Neuronal stem cell (in vitro differentiated cells): ENCODE measurements at regions not wholly inside any gene's neighbourhood (a gene's known extent, or its start where the extent isn't known, plus 50 kb on each side); places are given as distances from the start of the nearest gene placed in this dataset.

Experiments
- DNase-seq: peaks from one replicate; pipeline ENCODE4 v3.0.0-alpha.2; 2013; ENCODE audit warnings: low spot score
- H2AFZ ChIP-seq: one replicate; pipeline ENCODE4 v1.6.1; 2013; ENCODE audit warnings: mild to moderate bottlenecking, low read length, inconsistent platforms
- H2AK5ac ChIP-seq: 2 replicates; pipeline ENCODE4 v1.6.1; 2013; ENCODE audit warnings: low read depth, mild to moderate bottlenecking, inconsistent platforms, low read length, moderate library complexity, mixed read lengths
- H2BK120ac ChIP-seq: 2 replicates; pipeline ENCODE4 v1.6.1; 2013; ENCODE audit warnings: low read depth, mild to moderate bottlenecking, inconsistent platforms, low read length, moderate library complexity, mixed read lengths
- H2BK12ac ChIP-seq: one replicate; pipeline ENCODE4 v1.6.1; 2013; ENCODE audit warnings: low read length, inconsistent platforms
- H2BK15ac ChIP-seq: 2 replicates; pipeline ENCODE4 v1.6.1; 2013; ENCODE audit warnings: mild to moderate bottlenecking, low read length, inconsistent platforms, mixed read lengths
- H2BK5ac ChIP-seq: one replicate; pipeline ENCODE4 v1.6.1; 2013; ENCODE audit warnings: inconsistent platforms, mild to moderate bottlenecking, low read length, moderate library complexity
- H3K14ac ChIP-seq: one replicate; pipeline ENCODE4 v1.6.1; 2013; ENCODE audit warnings: low read length, inconsistent platforms
- H3K18ac ChIP-seq: 2 replicates; pipeline ENCODE4 v1.6.1; 2013; ENCODE audit warnings: low read length, inconsistent platforms
- H3K23ac ChIP-seq: 2 replicates; pipeline ENCODE4 v1.6.1; 2013; ENCODE audit warnings: low read depth, mild to moderate bottlenecking, mixed read lengths, low read length, inconsistent platforms; ENCODE audit not compliant: poor library complexity
- H3K27ac ChIP-seq: replicated peaks from 3 replicates; pipeline ENCODE4 v1.5.1; 2013; ENCODE audit warnings: low read length, inconsistent platforms
- H3K27me3 ChIP-seq, 3 experiments: 2 replicates each; pipeline ENCODE4 v1.6.1; 2013; ENCODE audit warnings: low read length in 3 of 3, mild to moderate bottlenecking in 2 of 3, inconsistent platforms in 1 of 3, low read depth in 1 of 3, mixed read lengths in 1 of 3, moderate library complexity in 1 of 3; ENCODE audit not compliant: control insufficient read depth in 3 of 3, insufficient read depth in 3 of 3
- H3K36me3 ChIP-seq, 2 donors: replicated peaks in 1 of 2; 2 replicates each; pipeline ENCODE4 v1.6.1; 2013; ENCODE audit warnings: low read length in 2 of 2; ENCODE audit not compliant: control insufficient read depth in 2 of 2, insufficient read depth in 2 of 2
- H3K4ac ChIP-seq: 2 replicates; pipeline ENCODE4 v1.6.1; 2013; ENCODE audit warnings: inconsistent platforms, mild to moderate bottlenecking, low read length, moderate library complexity
- H3K4me1 ChIP-seq, 2 donors: 1 replicate in 1 of 2; 2 replicates in 1 of 2; pipeline ENCODE4 v1.6.1; 2013; ENCODE audit warnings: low read length in 2 of 2, low read depth in 1 of 2; ENCODE audit not compliant: control insufficient read depth in 2 of 2, insufficient read depth in 1 of 2
- H3K4me2 ChIP-seq: one replicate; pipeline ENCODE4 v1.6.1; 2013; ENCODE audit warnings: mild to moderate bottlenecking, low read length, inconsistent platforms; ENCODE audit not compliant: insufficient read depth, poor library complexity, severe bottlenecking
- H3K4me3 ChIP-seq, 2 donors: 2 replicates each; pipeline ENCODE4 v1.5.1; 2013; ENCODE audit warnings: low read length in 2 of 2, mild to moderate bottlenecking in 2 of 2, inconsistent platforms in 1 of 2, moderate library complexity in 1 of 2
- H3K79me1 ChIP-seq: one replicate; pipeline ENCODE4 v1.6.1; 2013; ENCODE audit warnings: low read depth, mild to moderate bottlenecking, inconsistent platforms, low read length, moderate library complexity
- H3K9ac ChIP-seq: one replicate; pipeline ENCODE4 v1.6.1; 2013; ENCODE audit warnings: mild to moderate bottlenecking, low read depth, low read length, inconsistent platforms; ENCODE audit not compliant: poor library complexity
- H3K9me3 ChIP-seq, 2 donors: replicated peaks in 1 of 2; 2 replicates each; pipeline versions ENCODE3 to v1.6.1; 2013; ENCODE audit warnings: low read length in 2 of 2, mild to moderate bottlenecking in 2 of 2, inconsistent platforms in 1 of 2, low read depth in 1 of 2, mixed read lengths in 1 of 2, moderate library complexity in 1 of 2; ENCODE audit not compliant: control insufficient read depth in 2 of 2, insufficient read depth in 1 of 2
- H4K8ac ChIP-seq: one replicate; pipeline ENCODE4 v1.6.1; 2013; ENCODE audit warnings: low read depth, mild to moderate bottlenecking, inconsistent platforms, low read length, moderate library complexity
- H4K91ac ChIP-seq: one replicate; pipeline ENCODE4 v1.6.1; 2013; ENCODE audit warnings: low read length, low read depth, mild to moderate bottlenecking, inconsistent platforms; ENCODE audit not compliant: poor library complexity
- WGBS, 2 donors: extraction: QIAGEN DNeasy Blood & Tissue Kit; methylation state at CpG; one replicate each; pipeline ENCODE4 v1.1.7; 2013; ENCODE audit warnings: missing lambda C conversion rate in 2 of 2, mixed read lengths in 1 of 2; ENCODE audit not compliant: insufficient read length in 2 of 2, insufficient replicate concordance in 1 of 2; ENCODE audit errors: extremely low coverage in 2 of 2; 5-methylcytosine and 5-hydroxymethylcytosine counted together

- Histone ChIP-seq H2BK5ac (no peak overlapping the region), H3K27me3 (no peaks in the 10 kb centered on the region), H3K9ac (no peak overlapping the region), H3K36me3 (no peaks in the 10 kb centered on the region), H4K91ac (no peak overlapping the region), H3K4me2 (no peak overlapping the region), H3K9me3 (no peaks in the 10 kb centered on the region), H2BK12ac (no peak overlapping the region), H3K79me1 (no peaks in the 10 kb centered on the region), H2BK15ac (no peak overlapping the region), H3K4me1 (peaks cover 0 to 5% of the 10 kb centered on the region in 2 donors), H3K4me3 (no peak overlapping the region), H2AFZ (no peak overlapping the region), H2BK120ac (no peak overlapping the region), H3K14ac (no peak overlapping the region), H3K18ac (no peak overlapping the region), H3K23ac (no peak overlapping the region), H4K8ac (no peak overlapping the region), H3K27ac (no peak overlapping the region), H3K4ac (no peak overlapping the region), H2AK5ac (no peak overlapping the region)
- no peak for DNase-seq
- WGBS, 2 donors: no CpG with 5 or more reads among the region's 3 CpGs
Observed at GRCh38 chr9:84490206-84490841, 149.8 kb upstream of the SLC28A3 start.

GRCh38 chr9:84490842-84491325 lies 150.3 kb upstream of the SLC28A3 start:
- H2BK120ac ChIP-seq: no peak overlapping the region
- H3K4me2 ChIP-seq: no peak overlapping the region
- H3K79me1 ChIP-seq: no peaks in the 10 kb centered on the region
- H4K8ac ChIP-seq: no peak overlapping the region
- H3K4me3 ChIP-seq: no peak overlapping the region
- H3K9ac ChIP-seq: no peak overlapping the region
- DNase-seq: no peak
- H2BK5ac ChIP-seq: no peak overlapping the region
- H4K91ac ChIP-seq: no peak overlapping the region
- H2AFZ ChIP-seq: no peak overlapping the region
- H2AK5ac ChIP-seq: no peak overlapping the region
- WGBS, 2 donors: no CpG with 5 or more reads among the region's 1 CpG
- H2BK12ac ChIP-seq: no peak overlapping the region
- H3K23ac ChIP-seq: no peak overlapping the region
- H3K27ac ChIP-seq: no peak overlapping the region
- peaks cover 0 to 5% of the 10 kb centered on the region in 2 donors for H3K4me1 ChIP-seq
- no peaks in the 10 kb centered on the region for H3K9me3 ChIP-seq
- H3K36me3 ChIP-seq: no peaks in the 10 kb centered on the region
- no peak overlapping the region for H2BK15ac ChIP-seq
- no peak overlapping the region for H3K4ac ChIP-seq
- H3K27me3 ChIP-seq: no peaks in the 10 kb centered on the region
- H3K14ac ChIP-seq: no peak overlapping the region
- no peak overlapping the region for H3K18ac ChIP-seq

- Histone ChIP-seq H2AFZ (no peak overlapping the region), H4K91ac (no peak overlapping the region), H3K79me1 (no peaks in the 10 kb centered on the region), H2BK120ac (no peak overlapping the region), H3K4me1 (peaks cover 0 to 5% of the 10 kb centered on the region in 2 donors), H3K4me3 (no peak overlapping the region), H3K36me3 (no peaks in the 10 kb centered on the region), H3K4ac (no peak overlapping the region), H3K27ac (no peak overlapping the region), H2BK15ac (no peak overlapping the region), H3K9ac (no peak overlapping the region), H4K8ac (no peak overlapping the region), H3K18ac (no peak overlapping the region), H3K27me3 (no peaks in the 10 kb centered on the region), H2AK5ac (no peak overlapping the region), H3K14ac (no peak overlapping the region), H3K9me3 (no peaks in the 10 kb centered on the region), H2BK12ac (no peak overlapping the region), H3K4me2 (no peak overlapping the region), H3K23ac (no peak overlapping the region), H2BK5ac (no peak overlapping the region)
- no peak for DNase-seq
- no CpG with 5 or more reads among the region's 3 CpGs for WGBS, 2 donors
Observed at GRCh38 chr9:84492366-84493159, 152.0 kb upstream of the SLC28A3 start.

GRCh38 chr9:84493284-84493947 lies 152.9 kb upstream of the SLC28A3 start:
- Histone ChIP-seq H3K14ac (no peak overlapping the region), H3K9ac (peak overlapping the region; percentile 80), H2AFZ (no peak overlapping the region), H3K4me2 (no peak overlapping the region), H4K91ac (no peak overlapping the region), H2AK5ac (peak overlapping the region; percentile 18), H4K8ac (no peak overlapping the region), H2BK15ac (no peak overlapping the region), H3K4me3 (no peak overlapping the region), H3K27ac (no peak overlapping the region), H3K36me3 (no peaks in the 10 kb centered on the region), H3K4ac (no peak overlapping the region), H3K27me3 (no peaks in the 10 kb centered on the region), H2BK120ac (no peak overlapping the region), H3K79me1 (no peaks in the 10 kb centered on the region), H3K4me1 (peaks cover 0 to 5% of the 10 kb centered on the region in 2 donors), H3K18ac (peak overlapping the region; percentile 55), H2BK12ac (no peak overlapping the region), H3K23ac (no peak overlapping the region), H2BK5ac (no peak overlapping the region), H3K9me3 (no peaks in the 10 kb centered on the region)
- WGBS, 2 donors: no CpG with 5 or more reads among the region's 6 CpGs
- DNase-seq: no peak
